ENCODE measurements at regions not wholly inside any gene's neighbourhood (a gene's known extent, or its start where the extent isn't known, plus 50 kb on each side); places are given as distances from the start of the nearest gene placed in this dataset.
"Not testable (repeated sequence)": the region's sequence is repeated elsewhere in the genome, so short reads cannot be mapped to it uniquely, and the experiment has no call there.

DNA sequence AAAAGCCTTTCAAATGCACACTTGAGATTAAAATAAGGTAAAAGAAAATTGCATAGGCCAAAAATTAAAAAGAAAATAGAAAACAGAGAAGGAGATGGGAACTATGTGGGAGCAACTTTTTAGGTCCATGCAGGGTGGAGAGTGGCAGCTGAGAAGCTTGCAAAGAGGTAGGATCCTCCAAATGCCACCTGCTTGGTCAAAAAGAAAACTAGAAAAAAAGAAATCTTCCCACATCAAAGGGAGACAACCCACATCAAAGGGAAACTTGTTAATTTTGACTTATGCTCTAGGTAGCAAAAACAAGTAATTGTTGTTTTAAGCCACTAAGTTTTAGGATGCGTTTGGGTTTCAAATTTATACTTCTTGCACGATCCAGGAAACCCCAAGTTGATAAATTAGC, 342.9 kb downstream of the IL20RB start:
- DNase-seq (ENCODE audit: low spot score) = no peak

DNA sequence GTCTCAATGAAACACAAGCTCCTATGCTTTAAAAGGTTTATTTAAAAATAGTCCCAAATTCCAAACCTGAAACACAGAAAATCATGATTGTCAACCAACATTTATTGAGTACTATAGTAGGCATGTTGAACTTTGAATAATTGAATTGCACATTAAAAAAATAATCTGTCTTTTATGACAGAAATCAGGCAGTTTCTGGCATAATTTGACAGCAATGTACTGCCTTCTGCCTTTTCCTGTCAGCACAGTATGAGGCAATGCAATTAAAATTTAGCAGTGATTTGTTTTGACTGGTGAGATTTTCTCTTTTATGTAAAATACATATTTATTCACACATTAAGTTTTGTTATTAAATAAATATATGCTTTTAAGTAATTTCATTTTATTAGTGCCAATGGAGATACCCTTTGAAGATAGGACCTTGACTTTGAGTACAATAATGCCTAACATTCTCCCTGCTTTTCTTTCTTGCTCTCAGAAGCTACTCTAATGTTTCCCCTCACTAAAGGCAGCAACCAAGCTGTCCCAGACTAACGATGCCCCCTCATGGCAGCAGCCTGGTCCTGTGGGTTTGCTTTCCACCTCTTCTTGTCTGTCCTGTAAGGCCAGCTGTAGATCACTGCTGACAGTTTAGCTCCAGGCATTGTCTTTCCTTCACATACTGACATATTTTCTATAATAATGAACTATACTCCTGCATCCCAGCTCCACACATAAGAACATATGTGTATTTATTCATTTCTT, 346.7 kb downstream of the IL20RB start:
- no peak for DNase-seq (ENCODE audit: low spot score)

DNA sequence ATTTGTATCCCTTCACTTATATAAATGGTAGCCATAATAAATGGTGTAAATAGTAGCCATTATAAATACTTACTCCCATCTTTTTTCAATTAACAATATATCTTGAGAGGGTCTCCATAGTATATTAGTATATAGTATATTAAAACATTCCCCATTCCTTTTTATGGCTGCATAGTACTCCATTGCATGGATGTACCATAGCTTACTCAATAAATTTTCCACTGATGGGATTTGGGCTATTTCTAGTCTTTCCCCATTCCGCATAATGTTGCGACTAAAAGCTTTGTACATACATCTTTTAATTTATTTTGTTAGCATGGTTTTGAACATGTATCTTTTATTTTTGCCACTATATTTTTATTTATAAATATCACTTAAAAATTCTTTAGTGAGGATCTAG, 366.3 kb downstream of the IL20RB start:
- DNase-seq (ENCODE audit: low spot score) = no peak

DNA sequence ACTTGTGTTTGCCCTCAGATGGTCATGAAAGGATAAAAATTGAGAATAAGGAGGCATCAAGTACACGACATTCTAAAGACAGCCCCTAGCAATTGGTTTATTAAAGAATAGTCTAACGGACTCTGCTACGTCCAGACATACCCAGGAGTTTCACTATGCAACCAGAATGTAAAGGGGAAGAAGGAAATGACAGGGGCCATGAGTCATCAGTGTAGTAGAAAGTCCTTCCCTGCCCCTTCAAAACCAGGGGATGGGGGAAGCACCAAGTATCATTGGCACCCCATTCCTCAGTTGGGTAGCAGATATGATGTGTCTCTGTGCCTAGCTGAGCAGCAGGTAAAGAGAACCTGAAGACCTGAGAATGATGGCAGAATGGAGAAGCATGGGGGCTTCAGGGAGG, 367.4 kb downstream of the IL20RB start:
- no peak for DNase-seq (ENCODE audit: low spot score)

DNA sequence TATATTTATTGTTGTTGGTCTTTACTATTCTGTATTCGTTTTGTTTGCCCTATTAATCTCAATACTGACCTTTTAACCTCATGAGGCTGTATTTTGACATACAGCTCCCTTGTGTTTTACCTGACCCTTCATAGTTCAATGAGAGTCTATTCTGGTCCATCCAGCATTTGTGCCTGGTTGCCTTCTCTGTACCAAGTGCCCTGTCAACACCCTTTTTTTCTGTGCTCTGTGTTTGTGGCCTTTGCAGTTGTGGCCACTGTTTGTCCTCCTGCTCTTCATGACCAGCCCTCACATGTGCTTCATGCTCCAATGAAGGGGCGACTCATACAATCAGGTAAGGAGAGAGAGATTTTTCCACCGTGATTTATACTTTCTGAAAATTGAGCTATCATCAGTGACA, 368.2 kb downstream of the IL20RB start:
- no peak for DNase-seq (ENCODE audit: low spot score)

DNA sequence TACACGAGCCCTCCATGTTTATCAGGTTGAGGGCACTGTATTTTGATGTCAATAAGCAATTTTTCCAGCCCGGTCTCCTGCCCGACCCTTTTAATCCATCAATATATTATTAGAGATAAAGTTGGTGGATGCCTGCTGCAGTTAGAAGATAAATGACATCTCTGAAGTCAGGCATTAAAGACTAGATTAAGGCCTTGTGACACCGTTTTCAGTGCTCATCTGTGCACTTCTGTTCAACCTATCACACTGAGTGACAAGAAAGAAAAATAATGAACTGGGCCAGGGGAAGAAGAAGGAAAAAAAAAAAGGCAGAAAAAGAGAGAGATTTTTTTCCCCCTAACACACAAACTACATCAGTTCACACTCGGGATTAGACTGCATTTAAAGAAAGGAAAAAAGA, 371.8 kb downstream of the IL20RB start:
- DNase-seq (ENCODE audit: low spot score) = no peak

DNA sequence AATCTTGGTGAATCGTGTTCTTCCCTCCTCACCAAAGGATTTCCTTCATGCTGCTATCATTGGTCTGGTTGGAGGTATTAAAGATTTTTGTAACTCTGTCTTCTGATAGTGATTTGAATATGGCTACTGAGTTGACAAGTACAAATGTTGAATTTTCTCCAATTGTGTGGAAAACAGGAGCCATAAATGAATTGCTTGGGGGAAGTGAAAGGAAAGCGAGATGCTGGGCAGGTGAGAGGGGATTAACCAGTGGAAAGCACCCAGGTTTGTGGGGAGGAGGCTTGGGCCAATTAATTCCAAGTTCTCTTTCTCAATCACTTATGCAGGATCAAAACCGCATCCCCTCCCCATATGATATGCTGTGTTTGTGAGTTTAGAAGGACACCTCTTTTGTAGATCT, 372.5 kb downstream of the IL20RB start:
- no peak for DNase-seq (ENCODE audit: low spot score)

DNA sequence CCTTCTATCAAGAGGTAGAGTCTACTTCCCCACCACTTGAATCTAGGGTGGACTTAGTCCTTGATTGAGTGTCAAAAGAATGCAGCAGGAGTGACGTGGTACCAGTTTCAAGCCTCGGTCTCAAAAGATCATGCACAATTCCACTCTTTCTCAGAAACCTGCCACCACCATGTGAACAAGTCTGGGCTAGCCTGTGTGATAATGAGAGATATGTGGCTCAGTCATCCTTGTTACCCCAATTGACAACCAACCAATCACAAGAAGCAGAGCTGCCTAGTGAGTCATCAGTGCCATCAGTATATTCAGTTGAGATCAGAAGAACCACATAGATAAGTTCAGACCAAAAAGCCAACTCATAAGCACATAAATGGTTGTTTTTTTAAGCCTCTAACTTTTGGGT, 374.5 kb downstream of the IL20RB start:
- DNase-seq (ENCODE audit: low spot score) = no peak

DNA sequence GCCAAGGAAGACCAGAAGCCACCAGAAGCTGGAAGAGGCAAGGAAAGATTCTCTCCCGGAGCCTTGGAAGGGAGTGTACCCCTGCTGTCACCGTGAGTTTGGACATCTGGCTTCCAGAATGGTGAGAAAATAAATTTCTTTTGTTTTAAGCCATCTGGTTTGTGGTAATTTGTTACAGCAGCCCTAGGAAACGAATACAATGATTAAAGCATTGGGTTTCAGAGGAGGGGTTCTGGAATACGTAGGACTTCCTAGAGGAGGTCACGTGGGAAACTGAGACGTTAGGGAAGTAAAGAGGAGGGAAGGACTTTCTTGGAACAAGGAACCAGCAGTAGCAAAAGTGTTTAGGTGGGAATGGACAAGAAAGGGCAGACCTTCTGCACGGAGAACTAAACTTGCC, 377.7 kb downstream of the IL20RB start:
- no peak for DNase-seq (ENCODE audit: low spot score)

DNA sequence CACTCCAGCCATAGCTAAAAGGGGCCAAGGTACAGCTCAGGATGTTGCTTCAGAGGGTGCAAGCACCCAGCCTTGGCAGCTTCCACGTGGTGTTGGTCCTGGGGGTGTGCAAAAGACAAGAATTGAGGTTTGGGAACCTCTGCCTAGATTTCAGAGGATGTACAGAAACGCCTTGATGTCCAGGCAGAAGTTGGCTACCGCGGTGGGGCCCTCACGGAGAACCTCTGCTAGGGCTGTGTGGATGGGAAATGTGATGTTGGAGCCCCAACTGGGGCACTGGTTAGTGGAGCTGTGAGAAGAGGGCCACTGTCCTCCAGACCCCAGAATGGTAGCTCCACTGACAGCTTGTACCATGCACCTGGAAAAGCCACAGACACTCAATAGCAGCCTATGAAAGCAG, 380.6 kb downstream of the IL20RB start:
- DNase-seq (ENCODE audit: low spot score) = not testable (repeated sequence)

DNA sequence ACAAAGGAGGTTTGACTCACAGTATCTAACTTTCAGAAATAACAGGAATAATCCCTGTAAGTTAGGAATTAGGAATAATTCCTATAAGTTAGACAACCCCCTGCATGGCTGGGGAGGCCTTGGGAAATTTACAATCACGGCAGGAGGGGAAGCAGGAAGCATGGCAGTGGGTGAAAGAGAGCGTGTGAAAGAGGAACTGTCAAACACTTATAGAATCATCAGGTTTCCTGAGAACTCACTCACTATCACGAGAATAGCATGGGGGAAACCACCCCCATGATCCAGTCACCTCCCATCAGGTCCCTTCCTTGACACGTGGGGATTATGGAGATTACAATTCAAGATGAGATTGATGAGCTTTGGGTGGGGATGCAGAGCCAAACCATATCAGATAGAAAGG, 385.5 kb downstream of the IL20RB start:
- DNase-seq (ENCODE audit: low spot score) = no peak

DNA sequence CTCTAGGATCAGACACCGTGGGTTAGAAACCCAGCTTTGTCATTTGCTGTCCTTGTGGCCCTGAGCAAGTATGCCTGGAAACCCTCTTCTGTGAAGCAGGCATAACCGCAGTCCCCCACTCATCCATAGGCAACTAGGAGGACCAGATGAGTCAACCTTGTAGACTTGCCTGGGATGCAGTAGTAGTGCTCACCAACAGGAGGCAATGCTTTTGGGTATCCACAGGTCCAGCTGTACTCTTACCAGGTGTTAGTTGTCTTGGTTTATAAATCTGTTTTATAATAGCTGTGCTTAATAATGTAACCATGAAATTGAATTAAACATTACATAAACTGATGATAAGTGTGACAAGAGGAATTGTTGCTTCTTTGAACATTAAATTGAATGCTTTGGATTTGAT, 389.3 kb downstream of the IL20RB start:
- DNase-seq (ENCODE audit: low spot score) = no peak

DNA sequence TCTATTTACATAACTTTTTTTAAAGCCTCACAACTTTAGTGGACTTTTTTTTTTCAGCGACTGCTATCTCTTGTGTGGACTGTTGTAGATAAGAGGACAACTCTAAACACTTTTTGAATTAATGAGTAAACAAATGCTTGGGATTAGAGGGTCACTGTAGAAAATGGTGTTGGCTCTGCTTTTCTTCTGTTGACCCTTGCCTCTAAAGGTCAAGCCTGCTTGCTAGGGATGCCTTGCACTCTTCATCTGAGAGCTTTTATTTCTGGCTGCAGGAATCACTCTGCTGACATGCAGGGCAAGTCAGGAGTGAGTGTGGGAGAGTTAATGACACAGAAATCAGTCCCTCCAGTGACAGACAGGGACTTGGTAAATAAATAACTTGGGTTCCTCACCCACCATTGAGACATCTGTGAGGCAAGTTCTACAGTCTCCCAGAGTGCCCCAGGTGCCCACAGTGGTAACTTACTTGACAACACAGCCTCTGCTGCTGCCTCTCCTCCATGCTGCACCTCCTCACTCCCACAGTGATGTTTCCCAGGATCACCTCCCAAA, 390.1 kb downstream of the IL20RB start:
- no peak for DNase-seq (ENCODE audit: low spot score)

DNA sequence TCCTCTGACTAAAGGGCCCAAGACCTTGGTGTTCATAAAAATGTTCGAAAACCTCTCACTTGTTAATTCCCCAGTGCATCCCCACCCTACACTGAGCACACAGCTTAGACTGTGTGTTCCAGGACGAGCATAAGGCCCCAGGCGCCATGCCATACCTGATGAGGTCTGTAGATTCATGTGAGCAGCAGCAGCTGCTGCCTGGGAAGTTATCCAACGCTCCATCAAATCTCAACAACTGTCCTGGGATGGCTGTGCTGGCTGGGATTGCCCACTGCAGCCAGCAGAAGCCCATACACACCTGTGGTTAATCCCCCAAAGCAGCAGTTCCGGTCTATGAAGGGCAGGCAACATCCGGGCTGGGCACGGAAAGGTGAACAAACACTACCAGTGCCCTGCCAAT, 391.2 kb downstream of the IL20RB start:
- no peak for DNase-seq (ENCODE audit: low spot score)

DNA sequence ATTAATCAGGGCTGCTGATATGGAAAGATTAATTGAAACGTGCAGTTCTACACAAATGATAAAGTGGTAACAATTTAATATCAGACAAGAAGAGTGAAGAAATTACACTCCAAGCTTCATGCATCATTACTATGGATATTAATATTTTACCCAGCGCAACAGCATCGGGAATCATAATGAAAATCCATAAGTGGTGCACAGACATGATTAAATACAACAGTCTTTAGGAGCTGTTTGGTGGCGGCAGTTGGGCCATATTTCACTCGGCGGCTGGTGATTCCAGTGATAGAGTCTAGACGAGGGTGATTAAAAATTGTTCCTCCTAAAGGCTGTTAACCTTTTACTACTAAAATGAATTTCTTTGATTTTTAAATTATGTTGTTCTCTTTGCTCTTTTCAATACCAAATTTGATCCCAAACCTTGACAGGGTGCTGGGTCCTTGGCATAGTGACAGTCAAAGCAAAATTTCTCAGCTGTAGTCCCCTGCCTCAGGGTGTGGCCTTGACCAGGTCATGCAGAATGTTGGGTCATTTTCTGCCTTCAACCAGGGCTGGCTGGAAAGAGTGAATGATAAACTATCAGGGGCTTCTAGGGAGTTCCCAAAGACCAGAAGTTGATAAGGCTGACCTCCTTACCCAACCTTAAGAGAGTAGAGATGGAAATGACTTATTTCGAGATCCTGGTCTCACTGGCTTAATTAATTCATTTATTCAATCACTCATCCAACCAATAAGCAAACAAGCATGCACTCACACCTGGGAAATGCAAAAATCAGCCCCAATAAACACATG, 392.0 kb downstream of the IL20RB start:
- DNase-seq (ENCODE audit: low spot score) = no peak

DNA sequence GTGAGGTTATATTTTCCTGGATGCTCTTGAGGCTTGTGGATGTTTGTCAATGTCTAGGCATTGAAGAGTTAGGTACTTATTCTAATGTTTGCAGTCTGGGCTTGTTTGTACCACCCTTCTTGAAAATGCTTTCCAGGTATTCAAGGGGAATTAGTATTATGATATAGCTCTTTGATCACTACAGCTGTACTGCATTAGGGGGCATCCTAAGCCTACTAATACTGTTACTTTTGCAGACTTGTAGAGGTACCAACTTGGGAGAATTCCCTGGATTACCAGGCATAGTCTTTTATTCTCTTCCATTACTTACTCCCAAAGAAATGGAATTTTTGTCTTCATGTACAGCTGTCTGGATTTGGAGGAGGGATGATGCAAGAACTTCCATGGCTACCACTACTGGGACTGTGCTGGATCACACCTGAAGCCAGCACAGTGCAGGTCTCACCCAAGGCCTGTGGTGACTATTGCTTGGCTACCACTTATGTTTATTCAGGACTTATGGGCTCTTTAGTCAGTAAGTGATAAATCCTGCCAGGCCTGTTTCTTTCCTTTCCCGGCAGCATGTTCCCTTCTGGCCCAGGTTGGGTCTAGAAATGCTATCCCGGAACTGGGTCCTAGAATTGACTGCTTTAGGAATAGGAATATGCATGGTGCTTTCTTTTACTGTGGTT, 402.9 kb downstream of the IL20RB start:
- DNase-seq (ENCODE audit: low spot score) = no peak

DNA sequence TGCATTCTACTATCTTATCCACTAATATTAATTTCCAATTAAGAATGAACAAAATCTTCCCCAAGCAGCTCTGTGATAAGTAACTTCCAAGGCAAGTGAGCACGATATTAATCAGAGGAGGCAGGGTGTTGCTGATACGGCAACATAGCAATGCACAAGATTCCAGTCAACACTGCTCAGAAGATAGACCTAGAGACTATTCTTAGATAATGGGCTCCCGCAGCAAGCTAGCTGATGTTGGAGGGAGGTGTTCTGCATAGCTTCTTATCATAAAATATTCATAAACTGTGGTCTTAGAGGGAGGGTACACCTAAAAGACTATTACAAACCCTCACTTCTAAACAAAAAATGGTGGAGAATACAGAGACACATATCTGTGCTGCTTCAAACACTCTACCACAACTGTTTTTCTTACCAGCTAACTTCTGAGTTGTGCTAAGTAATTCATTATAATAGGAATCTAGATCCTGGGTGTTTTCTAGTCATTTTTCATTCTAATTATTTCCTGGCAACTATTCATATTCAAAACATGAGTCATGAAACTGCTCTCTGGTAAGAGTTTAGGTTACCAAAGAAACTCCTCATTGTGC, 382.0 kb upstream of the SOX14 start:
- no peak for DNase-seq (ENCODE audit: low spot score)

DNA sequence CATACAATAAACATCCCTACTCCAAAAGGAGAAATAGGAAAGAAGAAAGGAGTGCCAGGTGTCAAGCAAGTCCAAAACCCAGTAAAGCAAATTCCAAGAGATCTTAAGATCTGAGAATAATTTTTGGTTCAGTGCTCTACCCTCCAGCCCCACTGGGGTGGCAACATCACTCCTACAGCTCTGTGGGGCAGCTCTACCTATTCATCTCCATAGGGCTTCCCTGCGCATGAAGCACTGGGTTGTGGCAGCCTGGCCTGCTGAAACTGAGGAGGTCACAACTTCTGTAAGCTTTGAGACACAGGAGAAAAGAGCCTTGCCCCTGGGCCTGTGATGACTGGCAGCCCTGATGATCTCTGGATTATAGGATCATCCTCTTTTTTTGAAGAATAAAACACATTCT, 378.2 kb upstream of the SOX14 start:
- no peak for DNase-seq (ENCODE audit: low spot score)

DNA sequence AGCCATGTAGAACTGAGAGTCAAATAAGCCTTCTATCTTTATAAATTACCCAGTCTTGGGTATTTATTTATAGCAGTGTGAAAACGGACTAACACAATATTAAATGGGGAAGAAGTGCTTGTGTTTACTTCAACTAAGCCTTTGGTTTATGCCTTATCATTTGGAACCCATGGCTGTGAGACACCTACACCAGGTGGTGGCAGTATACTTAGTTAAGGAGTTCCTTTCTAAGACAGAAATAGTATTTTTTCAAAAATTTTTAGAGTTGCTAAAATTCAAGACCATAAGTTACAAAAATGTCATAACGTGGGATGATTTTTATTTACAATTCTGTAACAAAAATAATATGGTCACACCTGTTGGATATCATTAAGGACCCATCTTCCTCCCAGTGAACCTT, 354.5 kb upstream of the SOX14 start:
- no peak for DNase-seq (ENCODE audit: low spot score)

DNA sequence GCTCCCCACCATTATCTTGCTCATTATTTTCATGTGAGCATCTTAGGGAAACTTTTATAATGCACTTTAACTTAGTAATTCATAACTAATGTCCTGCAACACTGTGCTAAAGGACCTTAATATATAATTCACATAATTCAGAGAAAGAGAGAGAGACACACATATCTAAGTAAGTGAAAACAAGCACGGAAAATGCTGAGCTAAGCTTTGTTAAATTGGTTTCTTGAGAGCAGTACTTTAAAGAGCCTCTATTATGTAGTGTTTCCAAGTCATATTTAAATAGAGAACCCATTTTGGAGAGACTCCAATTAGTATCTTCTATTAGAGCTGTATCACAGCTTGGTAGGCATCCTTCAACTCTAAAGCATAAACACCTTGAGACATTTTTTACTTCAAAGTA, 354.1 kb upstream of the SOX14 start:
- no peak for DNase-seq (ENCODE audit: low spot score)

DNA sequence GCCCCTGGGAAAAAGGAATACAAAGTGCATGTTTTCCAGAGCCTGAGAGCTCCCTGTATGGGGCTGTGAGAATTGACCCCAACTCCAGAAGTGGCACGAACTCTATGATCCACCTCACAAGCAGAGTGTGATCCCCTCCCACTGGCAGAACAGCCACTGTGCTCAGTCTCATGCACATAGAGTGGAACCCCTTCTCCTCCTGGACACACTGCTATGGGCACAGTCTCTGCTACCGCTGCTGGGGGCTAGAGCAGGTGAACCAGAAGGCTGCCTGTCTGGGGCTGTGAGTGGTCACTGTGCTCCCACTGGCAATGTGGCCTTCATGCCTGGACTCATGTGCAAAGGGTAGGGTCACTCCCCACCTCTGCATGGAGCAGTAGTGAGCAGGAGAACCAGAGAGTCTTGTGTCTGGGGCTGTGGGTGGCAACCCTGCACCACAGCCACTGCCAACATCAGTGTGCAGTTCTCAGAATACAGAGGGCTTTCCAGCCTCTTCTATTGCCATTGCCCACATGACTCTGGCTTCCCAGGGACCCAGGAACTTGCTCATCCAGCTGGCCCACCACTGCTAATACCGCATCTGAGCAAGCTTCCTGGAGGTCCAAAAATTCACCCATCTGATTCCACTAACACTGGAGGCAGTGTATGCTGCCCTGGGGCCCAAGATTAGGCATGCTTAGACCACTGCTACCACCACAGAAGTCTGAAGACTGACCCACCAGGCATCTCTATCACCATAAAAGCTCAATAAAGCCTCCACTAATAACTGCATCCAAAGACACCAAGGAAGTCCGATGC, 343.7 kb upstream of the SOX14 start:
- DNase-seq (ENCODE audit: low spot score) = no peak

DNA sequence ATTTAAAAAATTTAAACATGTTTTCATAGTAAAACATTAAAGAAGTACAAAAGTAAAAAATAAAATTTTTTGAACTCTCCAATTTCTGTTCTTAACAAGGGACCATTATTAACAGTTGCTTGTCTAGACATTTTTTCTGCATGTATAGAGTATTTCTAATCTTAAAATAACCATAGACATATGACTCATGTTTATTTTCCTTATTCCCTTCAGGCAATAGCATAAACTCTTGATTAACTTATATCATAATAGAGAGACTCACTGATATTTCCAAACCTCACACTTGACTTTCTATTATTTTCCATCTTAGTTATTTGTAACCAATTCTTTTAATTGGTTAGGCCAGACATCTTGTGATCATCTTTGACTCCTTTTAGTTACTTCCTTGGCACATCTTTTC, 325.6 kb upstream of the SOX14 start:
- no peak for DNase-seq (ENCODE audit: low spot score)

Data from CD4-positive, alpha-beta T cell treated with Interleukin-6 at 100 ng/mL for 8 hours (primary cell).